Limb (tissue), 2 donors: ENCODE measurements at regions not wholly inside any gene's neighbourhood (a gene's known extent, or its start where the extent isn't known, plus 50 kb on each side); places are given as distances from the start of the nearest gene placed in this dataset.

Source experiments
- DNase-seq, 2 donors: peaks; one replicate each; pipeline ENCODE4 v3.0.0-alpha.2; 2016; ENCODE audit errors: extremely low spot score in 2 of 2

DNA sequence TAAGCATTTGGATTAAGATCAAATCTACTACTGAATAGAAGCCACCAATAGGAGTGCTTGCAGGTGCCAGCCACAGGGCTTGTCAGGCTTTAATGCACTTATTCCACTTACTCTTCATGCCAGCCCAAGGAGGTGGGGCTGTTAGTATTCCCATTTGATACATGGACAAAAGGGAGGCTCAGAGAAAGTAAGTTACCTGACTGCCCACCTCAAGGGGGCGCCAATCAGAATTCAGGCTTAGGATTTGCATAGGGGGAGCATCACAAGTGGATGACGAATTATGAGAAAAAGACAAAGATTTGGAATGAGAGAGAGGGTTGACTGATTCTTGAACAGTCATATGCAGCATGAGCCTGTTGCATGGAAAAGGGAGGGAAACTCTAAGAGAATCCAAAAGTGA is 188.4 kb upstream of the TSHZ2 start:
- DNase-seq, result no peak

DNA sequence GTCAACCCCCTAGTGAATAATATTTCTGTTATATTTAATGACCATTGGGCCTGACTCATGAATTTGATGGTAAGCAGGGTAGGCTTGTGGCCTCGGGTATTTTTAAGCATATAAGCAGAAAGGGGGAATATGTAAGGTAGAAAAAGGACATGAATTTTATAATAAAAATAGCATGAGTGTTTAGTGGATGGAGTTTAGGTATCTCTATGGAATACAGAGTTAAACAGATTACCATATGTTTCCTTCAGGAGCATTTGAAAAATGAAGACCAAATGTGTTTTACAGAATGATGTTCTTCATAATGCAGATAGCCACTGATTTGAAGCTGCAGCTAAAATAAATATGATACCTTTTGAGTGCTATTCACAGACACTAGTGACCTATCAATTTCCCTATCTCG is 191.7 kb upstream of the TSHZ2 start:
- DNase-seq, result peak in 1 of 2 donors; percentile 51

DNA sequence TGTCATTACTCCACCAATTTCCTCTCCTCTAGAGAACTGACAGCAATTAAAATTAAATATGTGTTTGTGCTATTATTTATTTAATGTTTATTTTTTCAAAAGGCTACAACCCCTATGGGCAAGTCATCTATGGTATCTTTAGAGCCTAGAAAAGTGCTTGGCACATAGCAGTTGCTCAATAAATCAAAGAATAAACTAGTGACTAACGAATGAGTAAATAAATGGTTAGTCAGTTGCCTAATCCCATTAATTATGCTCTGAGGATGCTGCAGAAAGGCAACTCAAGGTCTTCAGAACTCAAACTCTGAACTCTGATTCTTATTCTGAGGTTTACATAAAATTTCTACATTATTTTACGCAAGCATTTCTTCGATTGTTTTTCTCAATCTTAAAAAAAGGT is 193.0 kb upstream of the TSHZ2 start:
- DNase-seq, result no peak

DNA sequence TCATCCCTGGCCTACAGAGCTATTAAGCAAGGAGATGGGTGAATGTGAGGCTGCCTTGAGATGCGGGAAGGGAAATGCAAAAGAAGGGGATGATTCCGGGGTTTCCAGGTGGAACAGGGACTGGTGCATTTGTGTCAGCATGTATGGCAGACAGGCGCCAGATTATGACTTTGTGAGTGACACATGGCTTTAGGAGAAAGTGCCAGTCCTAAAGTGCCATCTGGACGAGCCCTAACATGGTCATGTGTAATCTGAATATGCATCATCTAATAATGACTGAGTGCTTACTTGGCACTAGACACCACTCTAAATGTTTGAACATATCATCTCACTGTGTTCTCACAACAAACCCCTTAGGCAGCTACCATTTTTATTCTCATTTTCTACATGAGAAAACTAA is 195.0 kb upstream of the TSHZ2 start:
- no peak for DNase-seq

DNA sequence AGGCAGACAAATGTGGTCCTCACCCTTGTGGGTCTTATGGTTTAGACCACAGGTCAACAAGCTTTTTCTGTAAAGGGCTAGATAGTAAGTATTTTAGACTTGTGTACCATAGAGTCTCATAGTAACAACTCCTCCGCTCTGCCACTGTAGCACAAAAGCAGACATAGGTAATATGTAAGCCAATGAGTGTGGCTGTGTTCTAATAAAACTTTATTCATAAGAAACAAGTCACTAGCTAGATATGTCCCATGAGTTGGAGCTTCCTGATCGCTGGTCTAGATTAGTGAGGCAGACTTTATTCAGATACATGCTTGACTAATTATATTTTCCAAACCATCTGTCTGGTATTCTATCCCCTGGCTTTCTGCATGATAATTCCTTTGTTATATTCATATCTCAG is 196.4 kb upstream of the TSHZ2 start:
- no peak for DNase-seq

DNA sequence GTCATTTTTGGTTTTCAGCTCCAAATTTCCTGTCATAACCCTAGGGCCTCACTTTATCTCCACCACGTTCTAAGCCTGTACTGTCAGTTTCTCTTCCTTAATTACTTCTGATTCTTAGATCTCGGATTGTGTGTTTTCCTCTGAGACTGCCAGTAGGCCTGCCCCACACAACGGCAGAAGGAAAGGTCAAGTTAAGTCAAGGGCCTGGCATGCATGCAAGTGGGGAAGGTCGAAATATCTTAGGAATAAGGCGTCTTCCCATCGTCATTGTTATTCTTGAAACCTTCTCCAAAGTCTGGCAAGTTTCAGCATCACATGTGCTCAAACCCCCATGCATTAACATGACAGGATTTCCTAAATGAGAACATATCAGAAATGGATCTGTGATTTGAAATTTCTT is 203.5 kb upstream of the TSHZ2 start:
- DNase-seq, result no peak

DNA sequence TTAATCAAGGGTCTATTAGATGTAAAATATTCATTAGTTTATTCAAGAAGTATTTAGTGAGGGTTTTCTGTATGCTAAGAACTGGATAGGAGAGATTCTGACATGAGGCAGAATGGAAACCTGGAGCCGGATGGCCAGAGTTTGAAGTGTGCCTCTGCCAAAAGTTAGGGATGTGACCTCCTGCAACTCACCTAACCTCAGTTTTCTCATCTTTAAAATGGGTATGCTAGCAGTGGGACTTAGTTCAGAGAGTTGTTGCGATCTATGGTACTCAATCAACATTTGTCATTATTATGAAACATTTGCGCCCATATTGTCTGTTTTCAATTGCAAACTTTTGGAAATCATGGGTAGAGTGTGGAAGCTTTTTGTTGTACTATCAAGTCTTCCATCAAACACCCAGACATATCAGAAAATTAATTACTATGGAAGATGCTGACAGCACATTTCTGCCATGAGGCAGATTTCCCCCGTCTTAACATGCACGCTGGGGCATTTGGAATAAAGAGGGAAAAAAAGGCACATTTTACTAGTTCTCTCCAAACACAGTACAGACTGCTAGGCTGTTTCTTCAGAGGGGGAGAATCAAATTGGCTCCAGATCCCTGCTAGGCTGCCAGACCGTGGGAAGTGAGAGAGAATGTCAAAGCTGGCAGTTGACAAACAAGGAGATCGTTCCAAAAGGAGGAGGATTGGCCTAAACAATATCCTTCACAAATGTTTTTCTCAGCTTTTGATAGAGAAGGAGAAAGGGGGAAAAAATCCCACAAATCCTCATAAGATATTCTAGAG is 205.3 kb upstream of the TSHZ2 start:
- no peak for DNase-seq

DNA sequence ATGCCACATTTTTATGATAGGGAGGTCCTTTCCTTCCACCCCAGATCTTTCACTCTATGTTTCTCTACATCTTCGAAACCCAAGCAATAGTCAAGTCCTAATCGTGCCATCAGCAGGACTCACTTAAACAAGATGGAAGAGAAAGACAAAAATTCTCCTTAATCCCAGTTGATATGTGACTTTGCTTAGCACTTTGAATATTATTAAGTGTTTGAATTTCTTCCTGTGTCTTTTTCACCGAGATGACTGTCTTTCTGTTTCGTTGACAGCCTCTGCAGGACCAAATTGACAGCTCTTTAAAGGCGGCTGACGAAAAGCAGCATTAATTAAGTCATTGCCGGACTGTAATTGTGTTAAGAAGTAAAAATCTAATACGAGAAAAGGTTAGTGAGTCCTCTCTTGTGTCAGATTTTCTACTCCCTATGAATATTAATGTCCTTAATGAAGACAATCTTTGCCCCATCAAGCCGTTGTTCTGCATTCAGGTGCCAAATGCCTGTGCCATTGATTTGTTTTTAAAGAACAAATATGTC is 208.8 kb upstream of the TSHZ2 start:
- DNase-seq, result no peak

DNA sequence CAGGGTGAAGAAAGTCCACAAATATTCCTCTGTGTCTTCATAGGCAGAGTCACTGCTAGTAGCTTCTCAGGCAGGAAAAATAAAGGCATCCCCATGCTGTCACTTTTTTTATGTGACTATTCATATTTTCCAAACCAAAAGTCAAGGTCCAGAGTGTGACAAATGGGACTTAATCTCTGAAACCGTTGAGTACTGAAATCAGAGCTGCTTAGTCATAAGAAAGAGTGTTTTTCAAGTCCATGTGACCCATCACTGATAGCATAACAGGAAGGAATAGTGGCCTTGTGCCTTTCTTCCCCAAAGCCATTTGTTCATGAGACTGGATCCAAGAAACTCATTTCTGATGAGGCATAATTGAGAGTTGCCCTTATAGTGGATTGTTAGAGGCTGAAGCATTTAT is 210.3 kb upstream of the TSHZ2 start:
- no peak for DNase-seq

DNA sequence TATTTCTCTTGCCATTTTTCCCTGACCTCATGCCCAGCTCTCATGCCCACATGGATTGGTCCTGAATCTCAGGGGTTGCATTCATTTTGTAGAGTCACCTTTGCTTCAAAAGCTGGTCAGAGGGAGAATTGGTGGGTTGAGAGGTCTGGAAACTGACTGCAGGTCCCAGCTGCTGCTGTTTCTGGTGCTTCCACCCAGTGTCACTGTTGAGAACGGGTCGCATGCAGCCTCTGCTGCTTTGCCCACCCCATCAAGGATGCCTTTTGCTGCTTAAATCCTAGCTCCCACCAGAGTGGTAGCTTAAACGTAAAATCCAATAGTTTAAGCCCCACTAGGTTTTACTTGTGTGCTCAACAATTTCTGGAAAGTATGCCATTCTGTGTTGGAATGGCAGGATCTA is 211.4 kb upstream of the TSHZ2 start:
- no peak for DNase-seq

DNA sequence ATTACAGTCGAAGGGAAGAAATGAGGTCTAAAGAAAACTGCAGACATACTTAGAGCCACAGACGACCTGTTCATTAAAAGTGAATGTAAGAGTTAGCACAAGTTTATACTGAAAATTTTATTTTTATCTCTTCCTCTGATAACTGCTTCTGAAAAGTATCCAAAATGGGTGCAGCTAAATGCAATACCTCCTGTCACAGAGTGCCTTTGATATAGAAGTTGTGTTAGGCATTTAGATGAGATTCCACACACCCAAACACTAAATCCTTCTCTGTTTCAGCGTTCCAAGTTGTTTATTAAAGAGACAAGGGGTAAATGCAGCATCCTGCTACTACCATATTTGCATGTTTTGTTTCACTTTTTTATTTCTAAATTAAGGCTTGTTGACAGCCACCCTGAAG is 214.7 kb upstream of the TSHZ2 start:
- DNase-seq, result no peak

DNA sequence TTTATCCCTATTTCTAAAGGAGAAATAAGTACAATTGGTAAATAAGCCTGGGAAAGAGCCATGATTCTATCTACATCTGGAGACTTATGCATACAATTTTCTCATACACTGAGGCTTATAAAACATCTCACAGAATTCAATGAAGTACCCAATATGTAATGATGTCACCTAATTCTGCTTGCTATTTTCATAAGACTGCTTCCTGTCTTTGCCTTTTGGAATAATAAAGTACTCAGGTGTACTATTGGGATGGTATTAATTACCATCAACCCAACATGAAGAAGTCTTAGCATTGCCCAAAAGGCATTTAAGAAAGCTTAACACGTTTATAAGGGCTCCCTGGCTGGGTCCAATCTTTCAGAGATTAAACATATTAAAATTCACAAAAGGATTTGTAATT is 216.4 kb upstream of the TSHZ2 start:
- DNase-seq, result no peak

DNA sequence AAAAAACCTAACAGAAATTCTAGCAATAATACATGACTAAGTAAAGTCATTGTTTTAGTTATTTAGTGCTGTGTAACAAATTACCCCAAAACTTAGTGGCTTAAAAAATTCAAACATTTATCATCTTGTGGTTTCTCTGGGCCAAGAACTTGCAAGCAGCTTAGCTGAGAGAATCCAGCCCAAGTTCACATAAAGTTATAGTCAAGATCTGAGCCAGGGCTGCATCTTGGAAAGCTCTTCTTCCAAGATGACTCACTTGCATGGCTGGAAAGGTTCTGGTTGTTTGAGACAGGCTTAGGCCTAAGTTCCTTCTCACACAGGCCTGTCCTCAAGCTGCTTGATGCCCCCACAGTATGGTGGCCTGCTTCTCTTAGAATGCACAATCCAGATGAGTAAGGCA is 217.8 kb upstream of the TSHZ2 start:
- DNase-seq, result no peak

DNA sequence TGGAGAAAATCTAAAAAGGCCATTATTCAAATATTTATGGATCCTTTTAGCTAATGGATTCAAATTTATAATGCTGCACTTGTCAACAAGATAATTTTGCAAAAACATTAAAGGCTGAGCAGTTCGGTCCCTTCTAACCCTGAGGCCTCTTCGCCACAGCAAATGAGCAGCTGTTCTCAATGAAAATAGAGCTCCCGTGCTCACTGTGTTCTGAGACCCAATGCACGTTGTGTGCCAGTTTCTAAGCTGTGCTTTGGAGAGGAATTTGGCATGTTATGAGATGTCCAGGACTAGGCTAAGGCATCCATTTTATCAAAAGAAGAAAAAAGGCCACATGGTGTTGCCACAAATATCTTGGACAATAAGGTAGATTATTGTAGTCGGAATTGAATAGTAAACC is 220.1 kb upstream of the TSHZ2 start:
- no peak for DNase-seq

DNA sequence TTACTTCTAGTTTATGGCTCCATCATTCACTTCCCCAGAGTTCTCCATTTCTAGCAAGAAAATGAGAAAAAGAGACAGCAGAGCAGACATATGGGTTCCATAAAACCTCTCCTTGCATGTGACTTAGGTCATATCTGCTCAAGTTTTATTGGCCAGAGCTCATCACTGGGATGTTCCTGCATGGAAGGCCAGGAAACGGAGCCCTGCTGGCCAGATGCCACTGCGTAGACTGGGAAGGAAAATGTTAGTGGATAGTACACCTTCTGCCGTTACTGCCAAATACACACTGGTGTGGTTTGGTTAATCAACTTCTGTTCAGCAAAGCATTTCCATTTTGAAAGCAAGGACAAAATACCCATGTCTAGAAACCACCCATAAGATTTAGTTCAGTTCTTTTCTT is 220.6 kb upstream of the TSHZ2 start:
- DNase-seq, result peak; percentile 29 to 36

DNA sequence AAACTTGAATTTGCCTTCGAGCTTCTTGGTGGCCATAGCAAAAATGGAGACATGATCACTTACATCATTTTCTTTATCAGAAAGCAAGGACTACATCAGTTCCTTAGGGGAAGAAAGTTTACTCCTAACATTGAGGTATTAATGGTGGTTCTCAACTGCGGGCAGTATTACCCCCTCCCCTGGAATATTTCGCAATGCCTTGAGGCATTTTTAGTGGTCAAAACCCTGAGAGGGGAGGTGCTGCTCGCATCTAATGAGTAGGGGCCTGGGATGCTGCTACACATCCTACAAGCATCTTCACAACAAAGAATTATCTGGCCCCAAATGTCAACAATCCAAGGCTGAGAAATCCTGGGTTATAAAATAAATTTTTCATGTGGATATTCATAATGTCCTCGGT is 222.2 kb upstream of the TSHZ2 start:
- DNase-seq, result no peak

DNA sequence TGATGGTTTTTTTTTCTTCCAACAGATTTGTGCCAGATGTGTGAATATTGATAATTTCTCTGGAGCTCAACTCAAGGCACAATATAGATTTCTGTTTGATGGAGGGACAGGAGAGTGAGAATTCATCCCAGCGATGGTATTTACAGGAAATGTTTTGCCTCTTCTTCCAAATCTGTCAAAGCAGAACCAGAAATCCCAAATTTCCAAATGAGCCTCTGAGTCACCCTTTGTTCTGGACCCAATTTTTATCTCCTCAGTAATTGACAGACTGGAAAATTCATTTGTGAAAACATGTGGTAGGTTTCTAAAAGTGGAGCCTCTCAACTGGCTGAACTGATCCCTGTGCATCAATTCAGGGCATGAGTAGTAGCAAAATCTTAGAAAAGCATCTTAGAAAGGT is 223.2 kb upstream of the TSHZ2 start:
- peak in 1 of 2 donors; percentile 35 for DNase-seq

DNA sequence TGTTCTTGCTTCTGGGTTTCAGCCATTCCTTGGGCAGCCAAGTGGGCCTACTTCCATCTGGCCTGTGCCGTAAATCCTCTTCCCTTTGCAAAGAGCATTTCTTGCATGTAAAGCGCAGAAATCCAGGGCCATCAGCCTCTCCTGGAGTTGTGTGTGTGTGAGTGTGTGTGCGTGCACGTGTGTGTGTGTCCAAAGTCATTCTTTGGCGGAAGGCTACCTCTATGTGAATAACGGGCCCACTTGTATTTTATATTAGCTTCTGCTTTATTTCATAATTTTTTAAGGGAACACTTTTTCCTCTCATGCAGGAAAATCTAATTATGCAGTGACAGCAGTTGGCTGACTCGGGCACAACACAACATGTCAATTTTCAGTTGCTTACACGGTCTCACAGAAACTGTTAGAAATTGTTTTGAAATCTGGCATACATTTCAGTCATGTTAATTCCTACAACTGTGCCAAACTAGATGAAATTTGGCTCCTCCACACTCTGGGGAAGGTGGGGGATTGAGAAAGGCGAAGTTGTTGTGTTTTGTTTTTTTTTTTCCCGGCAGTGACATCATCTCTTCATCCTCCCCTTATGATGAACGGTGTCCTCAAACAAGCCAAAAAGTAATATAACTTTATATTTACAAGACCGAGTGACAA is 223.7 kb upstream of the TSHZ2 start:
- DNase-seq, result peak; percentile 45 to 56

DNA sequence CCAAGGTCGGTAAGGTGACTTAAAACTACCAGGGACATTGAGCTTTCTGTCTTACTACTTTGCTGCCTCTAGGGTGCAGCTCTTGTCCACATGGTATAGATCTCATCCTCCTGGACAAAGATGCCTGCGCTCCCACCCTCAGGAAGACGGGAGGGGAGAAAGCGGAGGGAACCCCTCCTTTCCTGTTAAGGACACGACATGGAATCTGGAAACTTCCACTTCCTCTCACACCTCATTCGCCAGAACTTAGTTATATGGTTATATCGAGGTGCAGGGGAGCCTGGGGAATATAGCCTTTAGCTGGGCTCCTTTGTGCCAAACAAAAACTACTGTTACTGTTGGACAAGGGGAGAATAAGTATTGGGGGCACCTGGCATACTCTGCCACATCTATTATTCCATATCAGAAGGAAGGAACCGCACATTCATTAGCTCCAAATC is 224.3 kb upstream of the TSHZ2 start:
- peak in 1 of 2 donors; percentile 50 for DNase-seq

DNA sequence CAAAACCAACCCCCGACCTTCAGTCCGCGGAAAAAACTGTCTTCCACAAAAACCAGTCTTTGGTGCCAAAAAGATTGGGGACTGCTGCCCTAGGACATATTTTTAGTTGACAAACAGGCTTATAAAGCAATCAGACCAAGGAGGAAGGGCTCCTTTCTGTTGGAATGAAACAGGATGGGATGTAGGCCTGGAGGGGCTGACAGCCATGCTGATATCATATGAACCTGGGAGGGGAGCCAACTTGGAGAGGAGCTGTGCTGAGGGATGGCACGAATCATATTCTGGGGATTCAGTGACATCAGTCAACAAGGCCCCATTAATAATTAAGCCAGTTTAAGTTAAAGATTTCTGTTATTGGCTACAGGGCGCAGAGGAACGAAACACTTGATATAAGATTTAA is 225.4 kb upstream of the TSHZ2 start:
- peak in 1 of 2 donors; percentile 42 for DNase-seq

DNA sequence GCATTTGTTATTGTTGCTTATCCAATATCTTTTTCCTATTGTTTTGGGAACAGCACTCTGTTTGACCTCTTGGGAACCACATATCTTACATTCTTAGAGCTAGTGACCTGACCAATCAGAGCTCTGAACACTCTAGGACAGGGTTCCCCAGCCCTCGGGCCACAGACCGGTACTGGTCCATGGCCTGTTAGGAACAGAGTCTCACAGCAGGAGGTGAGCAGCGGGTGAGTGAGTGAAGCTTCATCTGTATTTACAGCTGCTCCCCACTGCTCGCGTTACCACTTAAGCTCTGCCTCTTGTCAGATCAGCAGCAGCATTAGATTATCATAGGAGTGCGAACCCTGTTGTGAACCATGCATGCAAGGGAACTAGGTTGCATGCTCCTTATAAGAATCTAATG is 226.0 kb upstream of the TSHZ2 start:
- no peak for DNase-seq

DNA sequence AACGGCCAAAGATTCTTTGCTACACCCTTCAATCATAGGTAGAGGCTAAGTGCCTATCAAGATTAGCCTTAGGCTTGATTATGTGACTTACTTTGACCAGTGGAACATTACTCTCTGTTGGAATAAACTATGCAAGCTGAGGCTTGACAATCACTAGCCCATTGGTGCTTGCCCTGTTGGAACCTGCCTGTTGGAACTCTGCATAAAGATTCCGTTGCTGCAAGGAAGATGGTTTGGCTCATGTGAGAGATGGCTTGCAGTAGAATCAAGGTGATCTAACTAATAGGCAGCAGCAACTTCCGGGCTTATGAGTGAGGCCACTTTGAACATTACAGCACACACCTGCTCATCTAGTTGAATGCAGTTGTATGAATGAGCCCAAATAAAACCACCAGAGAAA is 227.7 kb upstream of the TSHZ2 start:
- no peak for DNase-seq

DNA sequence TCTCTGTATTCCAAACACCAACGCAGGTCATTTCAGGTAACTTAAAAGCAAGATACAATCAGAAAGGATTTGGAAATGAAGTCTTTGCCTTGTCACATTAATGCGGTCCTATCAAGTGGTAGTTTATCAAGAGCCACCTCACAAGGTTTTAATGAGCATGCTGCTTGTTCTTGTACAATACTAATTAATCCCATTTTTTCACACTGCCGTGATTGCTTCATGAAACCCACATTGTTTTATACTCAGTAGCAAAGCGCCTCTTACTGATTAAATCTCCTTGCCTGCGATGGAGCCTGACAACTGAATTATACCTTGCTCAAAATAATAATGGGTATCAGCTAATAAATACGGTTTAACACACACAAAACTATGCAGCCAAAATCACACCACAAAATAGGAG is 234.1 kb upstream of the TSHZ2 start:
- no peak for DNase-seq
